GM20000 (cell line): ENCODE measurements at regions not wholly inside any gene's neighbourhood (a gene's known extent, or its start where the extent isn't known, plus 50 kb on each side); places are given as distances from the start of the nearest gene placed in this dataset.

ENCODE experiments used
- DNase-seq: peaks from one replicate; pipeline ENCODE4 v3.0.0; 2012; ENCODE audit warnings: low spot score
- TF ChIP-seq, protein P1 (sequence below): IDR thresholded peaks from 2 replicates; pipeline ENCODE4 v1.5.1; 2012; ENCODE audit warnings: mild to moderate bottlenecking, control low read depth; ENCODE audit errors: extremely low read depth, missing control alignments

DNA sequence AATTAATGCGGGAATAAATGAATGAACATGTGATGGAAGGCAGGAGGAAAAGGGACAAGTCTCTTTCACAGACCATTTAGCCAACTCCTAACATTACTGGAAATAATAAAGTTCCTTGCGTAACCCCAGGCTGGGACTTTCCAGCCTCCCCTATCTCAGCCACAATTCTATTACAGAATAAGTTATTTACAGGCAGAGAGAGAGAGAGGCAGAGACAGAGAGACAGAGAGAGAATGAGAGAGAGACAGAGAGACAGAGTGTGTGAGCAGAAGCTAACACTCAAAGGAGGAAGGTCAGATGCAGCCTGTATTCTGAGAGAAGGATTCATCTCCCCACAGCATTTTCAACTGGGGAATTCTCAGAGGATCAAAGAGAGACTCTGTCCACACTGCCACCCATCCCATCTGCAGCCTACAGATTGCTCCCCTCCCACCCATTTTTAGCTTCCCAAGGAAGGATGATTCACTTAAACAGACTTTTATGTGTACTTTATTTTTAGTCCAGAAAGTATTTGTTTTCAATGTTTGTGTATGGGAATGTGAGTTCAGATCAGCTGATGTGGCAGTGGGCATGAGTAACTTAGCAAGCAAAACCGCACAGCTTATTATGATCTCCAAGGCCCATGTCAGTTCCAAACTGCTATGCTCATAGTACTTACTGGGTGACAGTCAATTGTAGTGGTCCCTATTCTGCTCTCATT lies 165.7 kb downstream of the CAND1 start:
- DNase-seq, result no peak
- TF ChIP-seq, protein P1, sequence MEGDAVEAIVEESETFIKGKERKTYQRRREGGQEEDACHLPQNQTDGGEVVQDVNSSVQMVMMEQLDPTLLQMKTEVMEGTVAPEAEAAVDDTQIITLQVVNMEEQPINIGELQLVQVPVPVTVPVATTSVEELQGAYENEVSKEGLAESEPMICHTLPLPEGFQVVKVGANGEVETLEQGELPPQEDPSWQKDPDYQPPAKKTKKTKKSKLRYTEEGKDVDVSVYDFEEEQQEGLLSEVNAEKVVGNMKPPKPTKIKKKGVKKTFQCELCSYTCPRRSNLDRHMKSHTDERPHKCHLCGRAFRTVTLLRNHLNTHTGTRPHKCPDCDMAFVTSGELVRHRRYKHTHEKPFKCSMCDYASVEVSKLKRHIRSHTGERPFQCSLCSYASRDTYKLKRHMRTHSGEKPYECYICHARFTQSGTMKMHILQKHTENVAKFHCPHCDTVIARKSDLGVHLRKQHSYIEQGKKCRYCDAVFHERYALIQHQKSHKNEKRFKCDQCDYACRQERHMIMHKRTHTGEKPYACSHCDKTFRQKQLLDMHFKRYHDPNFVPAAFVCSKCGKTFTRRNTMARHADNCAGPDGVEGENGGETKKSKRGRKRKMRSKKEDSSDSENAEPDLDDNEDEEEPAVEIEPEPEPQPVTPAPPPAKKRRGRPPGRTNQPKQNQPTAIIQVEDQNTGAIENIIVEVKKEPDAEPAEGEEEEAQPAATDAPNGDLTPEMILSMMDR, result no peak

DNA sequence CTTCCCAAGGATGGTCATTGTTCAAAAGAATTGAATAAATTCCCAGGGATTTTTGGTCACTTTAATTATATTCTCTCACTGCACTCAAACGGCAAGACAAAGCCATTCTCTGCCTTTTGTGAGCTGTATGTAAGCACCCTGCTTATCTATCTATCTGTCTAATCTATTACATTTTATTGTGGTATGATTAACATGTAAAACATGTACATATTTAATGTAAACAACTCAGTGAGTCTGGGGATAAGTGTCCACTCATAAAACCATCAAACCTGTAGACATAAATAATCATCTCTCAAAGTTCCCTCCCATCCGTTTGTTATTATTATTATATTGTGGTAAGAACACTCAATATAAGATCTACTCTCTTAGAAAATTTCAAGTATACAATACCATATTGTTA lies 167.1 kb downstream of the CAND1 start:
- DNase-seq, result no peak
- TF ChIP-seq, protein P1, result no peak

DNA sequence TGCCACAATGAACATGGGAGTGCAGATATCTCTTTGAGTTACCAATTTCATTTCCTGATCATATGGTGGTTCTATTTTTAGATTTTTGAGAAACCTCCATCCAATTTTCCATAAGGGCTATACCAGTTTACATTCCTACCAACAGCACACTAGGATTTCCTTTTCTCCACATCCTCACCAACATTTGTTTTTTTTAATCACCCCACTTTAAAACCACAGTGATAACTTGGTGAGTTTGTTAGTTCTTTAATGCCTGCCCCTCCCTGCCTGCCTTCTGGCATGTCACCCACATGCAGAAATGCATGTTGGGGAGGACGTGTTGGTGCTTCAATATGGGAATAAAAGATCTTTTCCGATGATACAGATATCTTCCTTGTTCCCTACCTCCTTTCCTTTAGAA lies 167.9 kb downstream of the CAND1 start:
- DNase-seq, result no peak
- TF ChIP-seq, protein P1, result no peak

DNA sequence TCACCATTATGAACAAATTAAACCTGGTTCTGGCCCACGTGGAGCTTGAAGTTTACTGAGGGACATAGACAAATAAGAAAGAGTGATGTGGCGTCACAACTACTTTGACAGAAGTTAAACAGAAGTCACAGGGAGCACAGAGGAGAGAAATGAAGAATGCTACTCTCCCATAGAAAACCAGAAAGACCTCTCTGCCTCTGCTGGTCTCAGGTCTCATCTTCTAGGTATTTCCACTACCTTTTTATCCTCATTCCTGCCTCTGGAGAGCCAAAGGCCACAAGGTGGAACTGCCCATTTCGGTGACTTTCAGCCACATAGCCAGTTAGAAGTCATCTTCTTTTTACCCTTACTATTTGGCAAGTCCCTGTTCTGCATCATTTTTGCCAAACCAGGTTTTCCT lies 170.5 kb downstream of the CAND1 start:
- TF ChIP-seq, protein P1, result no peak
- no peak for DNase-seq

DNA sequence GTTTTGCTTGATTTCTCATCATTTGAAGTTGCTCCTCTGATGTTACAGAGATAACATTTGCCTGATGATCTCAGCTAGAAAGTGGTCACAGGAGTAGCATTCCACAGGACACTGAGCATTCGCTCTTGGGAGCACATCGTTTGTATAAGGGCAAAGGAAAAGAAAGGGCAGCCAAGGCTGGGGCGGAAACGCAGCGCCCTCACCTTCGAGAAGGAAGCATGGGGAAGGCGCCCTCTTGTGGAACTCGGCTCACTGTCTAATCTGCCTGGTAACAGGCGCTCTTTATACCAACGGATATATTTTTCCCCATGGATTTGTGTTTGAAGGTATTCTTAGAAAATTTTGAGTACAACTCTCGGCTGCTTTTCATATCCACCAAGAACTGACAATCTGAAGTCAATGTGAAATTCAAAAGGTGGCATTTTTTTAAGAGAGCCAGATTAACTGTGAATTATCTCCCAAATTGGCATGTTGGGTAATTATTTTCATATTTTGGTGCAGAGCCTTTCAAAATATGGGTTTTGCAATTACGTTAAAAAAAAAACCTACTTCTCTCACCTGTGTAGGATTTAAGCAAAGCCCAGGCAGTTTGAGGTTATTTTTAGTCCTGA lies 172.7 kb downstream of the CAND1 start:
- DNase-seq, result peak; percentile 70
- TF ChIP-seq, protein P1, result peak; percentile 57

DNA sequence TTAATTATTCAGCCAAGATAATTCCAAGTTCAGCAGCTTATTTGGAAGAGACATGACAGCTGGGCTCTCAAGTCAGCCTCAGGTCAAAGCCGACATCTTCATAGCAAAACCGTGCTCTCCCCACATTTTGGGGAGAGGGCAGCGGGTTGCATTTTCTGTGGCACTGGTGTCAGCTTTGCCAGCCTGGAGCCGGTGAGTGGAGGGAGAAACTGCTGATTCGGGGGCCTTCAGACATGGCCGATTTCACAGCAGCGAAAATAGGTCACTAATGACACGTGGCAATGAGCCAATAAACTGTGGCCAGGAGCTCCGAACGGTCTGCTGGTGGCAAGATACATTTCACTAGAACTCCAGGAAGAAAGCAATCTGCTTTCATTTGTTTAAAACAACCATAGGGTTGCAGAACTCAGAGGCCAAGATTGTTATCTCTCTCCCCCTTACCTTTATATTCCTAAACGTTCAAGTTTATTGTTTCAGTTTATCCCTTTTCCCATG lies 173.2 kb downstream of the CAND1 start:
- no peak for DNase-seq
- TF ChIP-seq, protein P1, result no peak

DNA sequence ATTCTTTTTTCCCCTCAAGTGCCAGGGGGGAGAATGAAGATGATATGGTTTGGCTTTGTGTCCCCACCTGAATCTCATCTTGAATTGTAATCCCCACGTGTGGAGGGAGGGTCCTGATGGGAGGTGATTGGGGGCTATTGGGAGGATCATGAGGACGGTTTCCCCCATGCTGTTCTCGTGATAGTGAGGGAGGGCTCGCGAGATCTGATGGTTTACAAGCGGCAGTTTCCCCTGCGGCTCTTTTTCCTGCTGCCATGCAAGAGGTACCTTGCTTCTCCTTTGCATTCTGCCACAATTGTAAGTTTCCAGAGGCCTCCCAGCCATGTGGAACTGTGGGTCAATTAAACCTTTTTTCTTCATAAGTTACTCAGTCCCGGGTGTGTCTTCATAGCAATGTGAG lies 173.7 kb downstream of the CAND1 start:
- no peak for DNase-seq
- TF ChIP-seq, protein P1, result no peak
